ENCODE measurements at regions not wholly inside any gene's neighbourhood (a gene's known extent, or its start where the extent isn't known, plus 50 kb on each side); places are given as distances from the start of the nearest gene placed in this dataset.

- no peaks in the 10 kb centered on the region for H3K36me3 ChIP-seq (ENCODE audit: control insufficient read depth, insufficient read depth, low read length)
- ChIA-PET POLR2A (no interaction called here), CTCF (no interaction called here)
- H3K27me3 ChIP-seq (ENCODE audit: control insufficient read depth, insufficient read depth, low read length) = no peaks in the 10 kb centered on the region
- no peak overlapping the region for H3K4me3 ChIP-seq (ENCODE audit: low read depth, low read length)
- DNase-seq (ENCODE audit: low read depth) = no peak
- no peak for TF ChIP-seq CTCF (IDR thresholded peaks at IDR 0.05; ENCODE audit: insufficient read depth, low read depth, low read length)
Observed at GRCh38 chr22:47449508-47450270, 687.2 kb downstream of the TBC1D22A start.

DNA sequence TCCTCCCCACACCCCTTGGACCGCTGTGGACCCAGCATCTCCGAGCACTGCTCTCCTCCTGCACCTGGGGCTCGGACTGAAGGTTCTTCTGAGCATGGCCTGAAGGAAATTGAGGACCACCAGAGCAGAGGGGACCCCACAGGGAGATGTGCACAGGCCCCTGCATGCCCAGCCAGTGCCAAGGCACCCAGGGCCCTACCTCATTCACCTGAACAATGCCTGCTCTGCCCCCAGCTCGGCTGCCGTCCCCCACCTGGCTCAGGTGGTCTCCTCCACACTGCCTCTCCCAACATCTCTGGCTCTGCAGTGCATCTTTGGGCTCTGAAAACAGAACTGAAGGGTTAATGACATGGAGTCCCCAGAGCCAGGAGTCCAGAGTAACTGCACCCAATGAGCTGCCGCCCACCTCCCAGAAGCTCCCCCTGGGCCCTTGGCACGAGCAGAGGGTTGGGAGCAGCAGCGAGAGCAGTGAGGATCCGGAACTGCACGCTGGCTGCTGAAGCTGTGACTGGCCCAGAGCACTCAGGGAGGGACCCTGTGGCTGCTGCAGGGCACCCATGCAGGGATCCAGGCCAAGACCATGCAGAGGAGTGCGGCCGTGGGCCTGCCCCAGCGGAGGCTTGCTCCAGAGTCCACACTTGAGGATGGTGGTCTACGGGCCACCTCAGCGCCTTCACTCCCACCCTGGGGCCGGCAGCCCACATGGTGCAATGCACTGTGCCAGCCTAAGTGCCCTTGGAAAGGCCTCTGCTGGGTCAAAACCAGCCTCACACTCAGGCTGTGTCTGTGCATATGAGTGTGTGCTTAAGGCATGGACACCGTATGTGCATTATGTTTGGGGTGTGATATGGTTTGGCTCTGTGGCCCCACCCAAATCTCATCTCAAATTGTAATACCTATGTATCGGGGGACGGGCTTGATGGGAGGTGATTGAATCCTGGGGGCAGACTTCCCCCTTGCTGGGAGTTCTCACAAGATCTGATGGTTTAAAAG is 686.1 kb downstream of the TBC1D22A start:
- ChIA-PET POLR2A (no interaction called here), CTCF (no interaction called here)
- H3K36me3 ChIP-seq (ENCODE audit: control insufficient read depth, insufficient read depth, low read length) = no peaks in the 10 kb centered on the region
- no peaks in the 10 kb centered on the region for H3K27me3 ChIP-seq (ENCODE audit: control insufficient read depth, insufficient read depth, low read length)
- no peak for TF ChIP-seq CTCF (IDR thresholded peaks at IDR 0.05; ENCODE audit: insufficient read depth, low read depth, low read length)
- no peak for DNase-seq (ENCODE audit: low read depth)
- H3K4me3 ChIP-seq (ENCODE audit: low read depth, low read length) = no peak overlapping the region

DNA sequence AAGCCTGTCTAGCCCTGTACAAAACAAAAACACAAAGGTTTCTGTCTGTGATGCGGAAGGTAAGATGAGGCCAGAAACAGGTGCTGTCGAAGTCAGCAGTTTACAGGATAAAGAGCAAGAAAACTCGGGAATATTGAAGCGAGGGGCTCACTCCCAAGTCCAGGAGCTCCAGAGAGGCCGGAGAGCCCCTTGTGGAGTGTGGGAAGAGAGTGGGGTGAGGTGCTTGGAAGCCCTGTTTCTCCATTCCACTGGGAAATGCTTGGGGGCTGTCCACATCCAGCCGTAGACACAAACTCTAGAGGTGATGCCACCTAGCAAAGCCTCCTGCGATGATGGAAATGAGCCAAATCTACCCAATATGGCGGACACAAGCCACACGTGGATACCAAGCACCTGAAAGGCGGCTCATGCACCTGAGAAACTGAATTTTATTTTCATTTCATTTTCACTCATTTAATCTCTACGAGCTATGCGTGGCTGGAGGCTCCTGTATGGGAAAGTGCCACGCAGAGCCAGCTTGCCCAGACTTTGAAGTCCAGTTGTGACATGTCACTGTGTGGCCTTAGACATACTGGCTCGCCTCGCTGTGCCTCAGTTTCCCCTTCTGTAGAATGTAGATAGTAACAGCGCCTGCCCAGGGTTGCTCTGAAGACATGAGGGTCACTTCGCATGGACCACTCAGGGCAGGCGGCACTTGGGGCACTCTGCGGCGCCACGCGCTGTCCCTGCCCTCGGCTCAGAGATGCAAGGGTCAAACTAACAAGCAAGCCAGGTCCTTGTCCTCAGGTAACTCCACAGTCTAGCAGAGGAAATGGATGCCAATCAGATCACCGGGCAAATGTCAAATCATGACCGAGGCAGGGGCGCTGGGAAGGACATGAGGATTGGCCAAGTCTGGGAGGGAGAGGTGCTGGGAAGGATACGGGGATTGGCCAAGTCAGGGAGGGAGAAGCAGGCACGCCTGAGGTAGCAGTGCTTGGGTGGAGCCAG is 684.7 kb downstream of the TBC1D22A start:
- CTCF ChIA-PET = no interaction called here
- POLR2A ChIA-PET = no interaction called here
- H3K36me3 ChIP-seq (ENCODE audit: control insufficient read depth, insufficient read depth, low read length) = no peaks in the 10 kb centered on the region

DNA sequence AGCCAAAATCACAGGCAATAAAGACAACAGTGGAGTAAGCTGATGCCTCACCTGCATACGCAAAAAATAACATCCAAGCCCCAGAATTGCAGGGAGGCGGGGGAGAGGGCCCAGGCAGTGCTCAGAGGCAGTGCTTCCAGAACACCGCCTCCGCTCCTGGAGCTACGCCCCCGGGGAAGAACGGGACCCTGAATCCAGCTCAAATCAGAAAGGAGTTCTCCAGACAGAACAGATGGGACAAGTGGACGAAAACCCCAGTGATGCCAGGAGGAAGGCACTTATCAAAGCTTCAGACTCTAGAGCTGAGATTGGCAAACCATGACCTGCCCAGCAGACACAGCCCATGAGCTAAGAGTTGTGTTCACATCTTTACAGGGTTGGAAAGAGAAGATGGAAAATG is 683.9 kb downstream of the TBC1D22A start:
- POLR2A ChIA-PET = no interaction called here
- Histone ChIP-seq H3K4me3 (ENCODE audit: low read depth, low read length) (no peak overlapping the region), H3K27me3 (ENCODE audit: control insufficient read depth, insufficient read depth, low read length) (no peaks in the 10 kb centered on the region), H3K36me3 (ENCODE audit: control insufficient read depth, insufficient read depth, low read length) (no peaks in the 10 kb centered on the region)
- TF ChIP-seq CTCF (IDR thresholded peaks at IDR 0.05; ENCODE audit: insufficient read depth, low read depth, low read length) = no peak
- CTCF ChIA-PET = no interaction called here
- DNase-seq (ENCODE audit: low read depth) = no peak

More for the DNA sequence above, 684.7 kb downstream of the TBC1D22A start:
- H3K4me3 ChIP-seq (ENCODE audit: low read depth, low read length) = no peak overlapping the region
- no peak for DNase-seq (ENCODE audit: low read depth)
- no peaks in the 10 kb centered on the region for H3K27me3 ChIP-seq (ENCODE audit: control insufficient read depth, insufficient read depth, low read length)
- no peak for TF ChIP-seq CTCF (IDR thresholded peaks at IDR 0.05; ENCODE audit: insufficient read depth, low read depth, low read length)

Measured in BJ (cell line).